ENCODE measurements at regions not wholly inside any gene's neighbourhood (a gene's known extent, or its start where the extent isn't known, plus 50 kb on each side); places are given as distances from the start of the nearest gene placed in this dataset.

- Histone ChIP-seq H2AFZ (no peak overlapping the region), H3K4me1 (ENCODE audit: insufficient read depth) (no peaks in the 10 kb centered on the region), H3K9me2 (ENCODE audit: insufficient read depth) (no peaks in the 10 kb centered on the region), H3K27me3 (ENCODE audit: insufficient read depth) (no peaks in the 10 kb centered on the region), H3K79me2 (replicated peaks; ENCODE audit: insufficient read depth) (no peaks in the 10 kb centered on the region), H3K4me3 (no peak overlapping the region), H3K4me2 (no peak overlapping the region), H3K36me3 (ENCODE audit: insufficient read depth) (no peaks in the 10 kb centered on the region), H3K27ac (ENCODE audit: low read depth) (no peak overlapping the region), H4K20me1 (replicated peaks; ENCODE audit: insufficient read depth) (no peaks in the 10 kb centered on the region), H3F3A (replicated peaks; ENCODE audit: low read depth) (no peaks in the 10 kb centered on the region)
- no peak overlapping the region for H3K4me3 Mint-ChIP-seq
- ATAC-seq (no peak), DNase-seq (ENCODE audit: low spot score) (no peak)
- H3K9me3 Mint-ChIP-seq = no peaks in the 10 kb centered on the region
- H3K36me3 Mint-ChIP-seq (ENCODE audit: low read depth) = no peaks in the 10 kb centered on the region
- no peaks in the 10 kb centered on the region for H3K4me1 Mint-ChIP-seq
- H3K27me3 Mint-ChIP-seq (ENCODE audit: insufficient read depth, low read depth, poor library complexity) = no peaks in the 10 kb centered on the region
- TF ChIP-seq CREB1 (CRISPR knock-in tag; IDR thresholded peaks at IDR 0.05; ENCODE audit: low read depth) (no peak), NANOG (IDR thresholded peaks at IDR 0.05; ENCODE audit: borderline replicate concordance) (no peak), JUNB (IDR thresholded peaks at IDR 0.05; ENCODE audit: unreplicated experiment) (no peak), ZNF331 (CRISPR knock-in tag; IDR thresholded peaks at IDR 0.05; ENCODE audit: low read depth) (no peak), POLR2AphosphoS5 (IDR thresholded peaks at IDR 0.05; ENCODE audit: low read depth) (no peak), ZNF462 (CRISPR knock-in tag; IDR thresholded peaks at IDR 0.05) (no peak), ZNF114 (CRISPR knock-in tag; IDR thresholded peaks at IDR 0.05) (no peak), STAT1 (IDR thresholded peaks at IDR 0.05; ENCODE audit: unreplicated experiment) (no peak), REST (IDR thresholded peaks at IDR 0.05; ENCODE audit: unreplicated experiment) (no peak), ETS1 (IDR thresholded peaks at IDR 0.05) (no peak), EZH2 (IDR thresholded peaks at IDR 0.05; ENCODE audit: low read depth, unreplicated experiment) (no peak), EZH2phosphoT487 (IDR thresholded peaks at IDR 0.05; ENCODE audit: unreplicated experiment) (no peak), CTCF (conservative IDR thresholded peaks at IDR 0.05; ENCODE audit: low read depth in 2 of 2) (no peak)
- no peak overlapping the region for H3K27ac Mint-ChIP-seq
Observed at GRCh38 chr10:107215681-107216080, 51.2 kb upstream of the SORCS1 start.

All from GM23338 (cell line).